ENCODE measurements at regions not wholly inside any gene's neighbourhood (a gene's known extent, or its start where the extent isn't known, plus 50 kb on each side); places are given as distances from the start of the nearest gene placed in this dataset.

DNA sequence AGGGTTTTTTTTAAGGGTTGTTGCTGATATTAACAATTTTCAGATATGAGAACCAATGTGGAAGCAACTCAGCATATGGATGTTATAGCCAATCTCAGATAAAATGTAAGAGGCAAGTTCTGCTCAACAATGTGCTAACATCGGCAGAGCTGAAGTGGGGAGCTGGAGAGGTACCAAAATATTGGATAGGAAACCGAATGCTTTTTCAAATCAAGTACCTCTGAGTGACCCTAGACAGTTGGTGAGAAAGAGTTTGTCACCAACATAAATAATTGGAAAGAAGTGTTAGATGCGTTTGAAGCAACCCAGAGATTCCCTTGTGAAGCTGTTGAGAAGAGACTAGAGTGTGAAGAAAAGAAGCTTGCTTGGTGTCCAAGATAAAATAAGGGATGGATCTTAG is 140.7 kb downstream of the SOX4 start:
- Histone ChIP-seq H3K4me3 (replicated peaks in 1 of 3; ENCODE audit: insufficient read depth in 1 of 3, low read depth in 1 of 3, low read length in 3 of 3) (no peak overlapping the region), H3K9ac (replicated peaks; ENCODE audit: extremely low read depth, insufficient read depth, low read length) (no peak overlapping the region), H3K4me1 (ENCODE audit: control insufficient read depth, extremely low read depth, insufficient read depth, low read length) (peaks cover 24% of the 10 kb centered on the region), H3K27ac (ENCODE audit: insufficient read depth, low read depth, low read length) (no peak overlapping the region), H3K36me3 (ENCODE audit: control insufficient read depth in 2 of 2, extremely low read depth in 1 of 2, insufficient read depth in 2 of 2, low read length in 2 of 2) (no peaks in the 10 kb centered on the region), H3K27me3 (ENCODE audit: control insufficient read depth in 2 of 2, insufficient read depth in 2 of 2, low read length in 2 of 2) (no peaks in the 10 kb centered on the region), H2AFZ (ENCODE audit: low read depth, low read length) (no peak overlapping the region), H3K9me1 (replicated peaks; ENCODE audit: control insufficient read depth, extremely low read depth, insufficient read depth, low read length) (no peaks in the 10 kb centered on the region), H4K20me1 (replicated peaks; ENCODE audit: control insufficient read depth, extremely low read depth, insufficient read depth, low read length) (peaks cover 2% of the 10 kb centered on the region), H3K4me2 (ENCODE audit: insufficient read depth, low read length) (no peak overlapping the region), H3K9me3 (replicated peaks; ENCODE audit: control insufficient read depth, insufficient read depth, low read length) (no peaks in the 10 kb centered on the region), H3K79me2 (ENCODE audit: control insufficient read depth, insufficient read depth, low read length) (peaks cover 35% of the 10 kb centered on the region)
- dilution Hi-C loops (cut with MboI; ENCODE audit: extremely low pct_ligation_motif_present, low sequenced_read_pairs): no loop called here
- TF ChIP-seq MAX (IDR thresholded peaks at IDR 0.05; ENCODE audit: insufficient read depth, insufficient read length): no peak
- TF ChIP-seq JUN (IDR thresholded peaks at IDR 0.05; ENCODE audit: borderline replicate concordance, insufficient read depth, insufficient read length, low read depth): no peak
- POLR2A ChIA-PET: no interaction called here
- DNase-seq (ENCODE audit: low read depth, low spot score) (no peak), FAIRE-seq (no peak)
- CTCF ChIA-PET: no interaction called here
- BruUV-seq (replicated peaks): no TSS peak
- intact Hi-C loops (cut with micrococcal nuclease): no loop called here

DNA sequence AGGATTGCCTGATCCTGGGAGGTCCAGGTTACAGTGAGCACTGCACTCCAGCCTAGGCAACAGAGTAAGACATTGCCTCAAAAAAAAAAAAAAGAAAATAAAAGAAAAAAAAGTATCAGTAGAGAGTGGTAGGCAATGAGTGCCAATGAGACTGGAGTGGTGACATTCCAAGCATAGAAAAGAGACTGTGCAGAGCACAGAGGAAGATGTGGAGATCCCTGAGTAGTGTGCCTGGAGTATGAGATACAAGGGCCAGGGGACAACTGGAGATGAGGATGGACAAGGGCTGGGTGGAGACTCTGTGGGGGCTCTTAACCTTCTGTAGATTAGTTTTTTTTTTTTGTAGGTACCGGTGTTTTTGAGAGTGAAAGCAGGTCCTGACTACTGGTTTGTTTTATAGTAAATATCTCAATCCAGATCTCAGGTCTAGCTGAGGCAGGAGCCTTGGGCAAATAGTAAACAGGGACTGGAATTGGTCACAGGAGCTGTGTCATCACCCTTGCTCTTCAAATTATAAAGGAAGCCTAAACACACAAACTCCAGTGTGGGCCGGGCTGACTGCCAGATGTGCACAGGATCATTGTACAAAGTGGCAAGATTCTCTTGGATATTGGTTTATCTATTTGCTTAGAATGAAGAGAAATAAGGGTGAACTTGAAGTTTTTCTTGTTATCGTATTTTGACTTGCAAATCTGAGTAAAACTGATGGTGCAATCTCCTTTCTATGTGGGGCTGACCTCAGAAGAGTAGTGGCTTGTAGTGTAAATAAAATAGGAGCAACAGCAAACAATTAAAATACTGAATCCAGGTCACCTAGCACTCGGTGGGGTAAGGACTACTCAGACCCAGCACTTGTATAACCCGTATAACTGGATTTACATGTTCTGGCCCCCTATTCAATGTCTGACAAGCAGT is 144.9 kb downstream of the SOX4 start:
- Histone ChIP-seq H4K20me1 (replicated peaks; ENCODE audit: control insufficient read depth, extremely low read depth, insufficient read depth, low read length) (peaks cover 2% of the 10 kb centered on the region), H3K27ac (ENCODE audit: insufficient read depth, low read depth, low read length) (no peak overlapping the region), H3K9me1 (replicated peaks; ENCODE audit: control insufficient read depth, extremely low read depth, insufficient read depth, low read length) (no peaks in the 10 kb centered on the region), H3K36me3 (ENCODE audit: control insufficient read depth in 2 of 2, extremely low read depth in 1 of 2, insufficient read depth in 2 of 2, low read length in 2 of 2) (no peaks in the 10 kb centered on the region), H3K9ac (replicated peaks; ENCODE audit: extremely low read depth, insufficient read depth, low read length) (no peak overlapping the region), H3K4me1 (ENCODE audit: control insufficient read depth, extremely low read depth, insufficient read depth, low read length) (peaks cover 40% of the 10 kb centered on the region), H3K79me2 (ENCODE audit: control insufficient read depth, insufficient read depth, low read length) (peaks cover 33% of the 10 kb centered on the region), H3K27me3 (ENCODE audit: control insufficient read depth in 2 of 2, insufficient read depth in 2 of 2, low read length in 2 of 2) (no peaks in the 10 kb centered on the region), H3K9me3 (replicated peaks; ENCODE audit: control insufficient read depth, insufficient read depth, low read length) (no peaks in the 10 kb centered on the region), H3K4me3 (replicated peaks in 1 of 3; ENCODE audit: insufficient read depth in 1 of 3, low read depth in 1 of 3, low read length in 3 of 3) (no peak overlapping the region), H2AFZ (ENCODE audit: low read depth, low read length) (no peak overlapping the region), H3K4me2 (ENCODE audit: insufficient read depth, low read length) (no peak overlapping the region)
- no peak for TF ChIP-seq POLR2AphosphoS5 (IDR thresholded peaks at IDR 0.05; ENCODE audit: insufficient read depth, low read depth, low read length)
- POLR2A ChIA-PET: no interaction called here
- FAIRE-seq: no peak
- CTCF ChIA-PET: no interaction called here
- DNase-seq (ENCODE audit: low read depth, low spot score): no peak
- intact Hi-C loops (cut with micrococcal nuclease): no loop called here
- dilution Hi-C loops (cut with MboI; ENCODE audit: extremely low pct_ligation_motif_present, low sequenced_read_pairs): no loop called here
- BruUV-seq (replicated peaks): no TSS peak

Measured in endothelial cell of umbilical vein (primary cell).